ENCODE measurements at regions not wholly inside any gene's neighbourhood (a gene's known extent, or its start where the extent isn't known, plus 50 kb on each side); places are given as distances from the start of the nearest gene placed in this dataset.

DNA sequence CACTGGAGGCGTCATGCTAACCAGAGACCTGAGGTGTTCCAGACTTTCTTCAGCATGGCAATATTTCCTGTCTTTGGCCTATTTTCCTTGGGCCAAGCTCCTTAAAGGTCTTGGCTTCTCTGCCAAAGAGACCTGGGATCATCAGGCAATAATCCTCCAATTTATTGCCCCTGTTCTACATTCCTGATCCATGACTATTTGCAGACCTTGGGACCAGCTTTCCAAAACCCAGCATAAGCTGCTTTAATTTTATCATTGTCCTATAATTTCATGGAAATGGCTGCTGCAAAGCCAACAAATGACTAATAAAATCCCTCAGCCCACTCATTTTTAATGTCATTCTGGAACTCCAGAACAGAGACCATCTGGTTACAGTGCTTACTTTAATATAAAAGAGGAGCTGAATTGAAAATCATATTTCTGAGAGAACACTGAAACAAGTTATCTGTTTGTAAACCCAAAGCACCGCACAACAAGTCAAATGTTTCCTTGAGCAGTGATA lies 166.9 kb upstream of the BTG1 start:
- ChIA-PET POLR2A (interaction anchor here (0.7 to 1.2 kb wide), 4 partner anchors 10 to 51 kb away, joined by 3 to 6 read pairs (median 4); no protein-coding TSS in a partner anchor), CTCF (ENCODE audit: unreplicated experiment) (no interaction called here)
- Histone ChIP-seq H4K20me1 (ENCODE audit: insufficient read depth, low read length) (no peaks in the 10 kb centered on the region), H3K4me3 (ENCODE audit: low read depth, low read length, poor library complexity, severe bottlenecking) (no peak overlapping the region), H3K27ac (ENCODE audit: low read depth, low read length, poor library complexity, severe bottlenecking) (no peak overlapping the region), H3K9me3 (ENCODE audit: low read length) (no peaks in the 10 kb centered on the region), H3K9me2 (ENCODE audit: insufficient read depth, low read length) (no peaks in the 10 kb centered on the region), H3K4me1 (ENCODE audit: insufficient read depth, low read length, poor library complexity, severe bottlenecking) (no peaks in the 10 kb centered on the region), H3K4me2 (ENCODE audit: low read length) (no peak overlapping the region), H3K36me3 (ENCODE audit: insufficient read depth, low read length) (no peaks in the 10 kb centered on the region), H3K79me2 (ENCODE audit: insufficient read depth, low read depth, low read length) (no peaks in the 10 kb centered on the region), H2AFZ (ENCODE audit: low read length) (no peak overlapping the region)
- DNase-seq (ENCODE audit: low spot score): no peak
- no TSS peak for BruUV-seq (replicated peaks)
- TF ChIP-seq EZH2phosphoT487 (IDR thresholded peaks at IDR 0.05; ENCODE audit: borderline replicate concordance, low read depth, low read length): no peak
- TF ChIP-seq, protein P1, sequence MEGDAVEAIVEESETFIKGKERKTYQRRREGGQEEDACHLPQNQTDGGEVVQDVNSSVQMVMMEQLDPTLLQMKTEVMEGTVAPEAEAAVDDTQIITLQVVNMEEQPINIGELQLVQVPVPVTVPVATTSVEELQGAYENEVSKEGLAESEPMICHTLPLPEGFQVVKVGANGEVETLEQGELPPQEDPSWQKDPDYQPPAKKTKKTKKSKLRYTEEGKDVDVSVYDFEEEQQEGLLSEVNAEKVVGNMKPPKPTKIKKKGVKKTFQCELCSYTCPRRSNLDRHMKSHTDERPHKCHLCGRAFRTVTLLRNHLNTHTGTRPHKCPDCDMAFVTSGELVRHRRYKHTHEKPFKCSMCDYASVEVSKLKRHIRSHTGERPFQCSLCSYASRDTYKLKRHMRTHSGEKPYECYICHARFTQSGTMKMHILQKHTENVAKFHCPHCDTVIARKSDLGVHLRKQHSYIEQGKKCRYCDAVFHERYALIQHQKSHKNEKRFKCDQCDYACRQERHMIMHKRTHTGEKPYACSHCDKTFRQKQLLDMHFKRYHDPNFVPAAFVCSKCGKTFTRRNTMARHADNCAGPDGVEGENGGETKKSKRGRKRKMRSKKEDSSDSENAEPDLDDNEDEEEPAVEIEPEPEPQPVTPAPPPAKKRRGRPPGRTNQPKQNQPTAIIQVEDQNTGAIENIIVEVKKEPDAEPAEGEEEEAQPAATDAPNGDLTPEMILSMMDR (conservative IDR thresholded peaks at IDR 0.05; ENCODE audit: low read length): no peak
- intact Hi-C loops (cut with micrococcal nuclease; ENCODE audit: unreplicated experiment): no loop called here

DNA sequence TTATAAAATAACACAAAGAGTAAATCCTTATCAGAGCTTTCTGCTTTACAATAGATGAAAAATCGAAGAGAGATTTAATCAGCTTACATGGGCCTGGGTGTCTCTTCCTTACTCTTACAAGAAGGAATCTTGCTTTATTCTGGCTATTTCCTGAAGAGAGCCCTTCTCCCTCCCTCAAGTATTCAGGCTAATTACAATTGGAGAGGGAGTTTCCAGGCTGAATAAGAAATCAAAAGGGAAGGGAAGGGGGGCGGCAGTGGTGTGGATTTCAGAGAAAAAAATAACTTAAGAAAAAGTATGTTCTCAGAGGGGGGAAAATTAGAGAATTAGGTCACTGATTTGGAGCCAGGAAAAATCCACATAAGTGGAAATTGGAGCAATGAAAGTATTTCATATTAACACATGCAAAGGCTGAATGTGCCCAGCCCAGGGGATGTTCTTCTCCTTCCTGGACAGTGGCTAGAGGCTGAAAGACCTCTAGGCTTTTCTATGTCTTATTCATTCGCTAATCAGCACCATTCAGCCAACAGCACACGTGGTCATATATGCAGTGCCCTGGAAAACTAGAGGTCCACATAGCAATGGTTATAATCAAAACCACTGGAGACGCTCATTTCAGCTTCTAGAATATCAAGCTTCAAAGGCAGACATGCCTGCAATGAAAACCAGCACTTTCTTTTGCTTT lies 158.9 kb upstream of the BTG1 start:
- H3K4me3 ChIP-seq (ENCODE audit: low read depth, low read length, poor library complexity, severe bottlenecking): no peak overlapping the region
- H3K27ac ChIP-seq (ENCODE audit: low read depth, low read length, poor library complexity, severe bottlenecking): no peak overlapping the region
- H3K36me3 ChIP-seq (ENCODE audit: insufficient read depth, low read length): peaks cover 3% of the 10 kb centered on the region; the same call in 1 of the 2 replicates
- no peaks in the 10 kb centered on the region for H3K4me1 ChIP-seq (ENCODE audit: insufficient read depth, low read length, poor library complexity, severe bottlenecking)
- no peak overlapping the region for H2AFZ ChIP-seq (ENCODE audit: low read length)
- no peak for TF ChIP-seq EZH2phosphoT487 (IDR thresholded peaks at IDR 0.05; ENCODE audit: borderline replicate concordance, low read depth, low read length)
- TF ChIP-seq, protein P1 (conservative IDR thresholded peaks at IDR 0.05; ENCODE audit: low read length): no peak
- no peaks in the 10 kb centered on the region for H3K9me3 ChIP-seq (ENCODE audit: low read length)
- no peak for DNase-seq (ENCODE audit: low spot score)
- no peaks in the 10 kb centered on the region for H3K79me2 ChIP-seq (ENCODE audit: insufficient read depth, low read depth, low read length)
- ChIA-PET CTCF (ENCODE audit: unreplicated experiment) (interaction anchor here (0.5 kb wide), 1 partner anchor 651 kb away, joined by 4 read pairs; no protein-coding TSS in a partner anchor), POLR2A (interaction anchor here (0.7 to 1.4 kb wide), 3 partner anchors 14 to 1135 kb away, joined by 3 to 5 read pairs (median 3); no protein-coding TSS in a partner anchor)
- H3K9me2 ChIP-seq (ENCODE audit: insufficient read depth, low read length): no peaks in the 10 kb centered on the region
- BruUV-seq (replicated peaks): no TSS peak
- intact Hi-C loops (cut with micrococcal nuclease; ENCODE audit: unreplicated experiment): no loop called here
- no peaks in the 10 kb centered on the region for H4K20me1 ChIP-seq (ENCODE audit: insufficient read depth, low read length)
- no peak overlapping the region for H3K4me2 ChIP-seq (ENCODE audit: low read length)

All from OCI-LY7 (cell line).